ENCODE measurements at regions not wholly inside any gene's neighbourhood (a gene's known extent, or its start where the extent isn't known, plus 50 kb on each side); places are given as distances from the start of the nearest gene placed in this dataset.

- ATAC-seq = no peak
- Histone ChIP-seq H3F3A (ENCODE audit: low read length, unreplicated experiment) (no peaks in the 10 kb centered on the region), H3K9me3 (ENCODE audit: low read length) (no peaks in the 10 kb centered on the region), H3K4me1 (ENCODE audit: insufficient read depth, low read length) (no peaks in the 10 kb centered on the region), H3K36me3 (ENCODE audit: low read depth, low read length) (no peaks in the 10 kb centered on the region), H4K20me1 (ENCODE audit: low read length) (no peaks in the 10 kb centered on the region), H3K79me2 (ENCODE audit: low read length) (no peaks in the 10 kb centered on the region), H3K4me2 (ENCODE audit: low read length) (no peak overlapping the region), H3K9ac (ENCODE audit: low read length) (no peak overlapping the region), H3K4me3 (ENCODE audit: low read length) (no peak overlapping the region), H3K27ac (ENCODE audit: low read length) (no peak overlapping the region), H3K9me2 (replicated peaks; ENCODE audit: low read length) (no peaks in the 10 kb centered on the region), H2AFZ (ENCODE audit: low read length) (no peak overlapping the region), H3K27me3 (ENCODE audit: low read length) (peaks cover 2% of the 10 kb centered on the region; the same call in 1 of the 2 replicates)
- ChIA-PET POLR2A (ENCODE audit: unreplicated experiment) (interaction anchor here (0.6 kb wide), 1 partner anchor 10 kb away, joined by 3 read pairs; no protein-coding TSS in a partner anchor), CTCF (no interaction called here)
- no TSS peak for BruUV-seq (replicated peaks)
- intact Hi-C loops (cut with micrococcal nuclease) = no loop called here
- DNase-seq = no peak
- TF ChIP-seq EZH2 (IDR thresholded peaks at IDR 0.05; ENCODE audit: low read length, unreplicated experiment) (no peak), EZH2phosphoT487 (IDR thresholded peaks at IDR 0.05; ENCODE audit: borderline replicate concordance, low read length) (no peak), CTCF (conservative IDR thresholded peaks at IDR 0.05; ENCODE audit: low read depth, low read length) (no peak)
Measured at GRCh38 chr4:52164116-52164515, 113.0 kb downstream of the SPATA18 start.

GRCh38 chr4:52172166-52172565, 121.1 kb downstream of the SPATA18 start:
- H3K27ac ChIP-seq (ENCODE audit: low read length) = no peak overlapping the region
- H3K9me3 ChIP-seq (ENCODE audit: low read length) = no peaks in the 10 kb centered on the region
- DNase-seq = peak; percentile 46
- POLR2A ChIA-PET (ENCODE audit: unreplicated experiment) = no interaction called here
- BruUV-seq (replicated peaks) = no TSS peak
- no peak overlapping the region for H2AFZ ChIP-seq (ENCODE audit: low read length)
- TF ChIP-seq EZH2 (IDR thresholded peaks at IDR 0.05; ENCODE audit: low read length, unreplicated experiment) = no peak
- TF ChIP-seq CTCF (conservative IDR thresholded peaks at IDR 0.05; ENCODE audit: low read depth, low read length) = peak; percentile 61; the same call in 1 of the 2 replicates
- H3K9me2 ChIP-seq (replicated peaks; ENCODE audit: low read length) = no peaks in the 10 kb centered on the region
- CTCF ChIA-PET = no interaction called here
- no peak overlapping the region for H3K4me3 ChIP-seq (ENCODE audit: low read length)
- H3F3A ChIP-seq (ENCODE audit: low read length, unreplicated experiment) = no peaks in the 10 kb centered on the region
- ATAC-seq = no peak
- H3K79me2 ChIP-seq (ENCODE audit: low read length) = no peaks in the 10 kb centered on the region
- no peaks in the 10 kb centered on the region for H3K27me3 ChIP-seq (ENCODE audit: low read length)
- no peak overlapping the region for H3K4me2 ChIP-seq (ENCODE audit: low read length)
- intact Hi-C loops (cut with micrococcal nuclease) = loop anchor here (5.0 to 10.0 kb wide), 2 partner anchors 70 to 137 kb away; partner anchors contain the start of gene SGCB
- no peak overlapping the region for H3K9ac ChIP-seq (ENCODE audit: low read length)
- H4K20me1 ChIP-seq (ENCODE audit: low read length) = no peaks in the 10 kb centered on the region
- H3K36me3 ChIP-seq (ENCODE audit: low read depth, low read length) = no peaks in the 10 kb centered on the region
- no peaks in the 10 kb centered on the region for H3K4me1 ChIP-seq (ENCODE audit: insufficient read depth, low read length)

- Histone ChIP-seq H3K4me1 (ENCODE audit: insufficient read depth, low read length) (no peaks in the 10 kb centered on the region), H2AFZ (ENCODE audit: low read length) (no peak overlapping the region), H3K9ac (ENCODE audit: low read length) (no peak overlapping the region), H3K4me2 (ENCODE audit: low read length) (no peak overlapping the region), H3K9me2 (replicated peaks; ENCODE audit: low read length) (no peaks in the 10 kb centered on the region), H4K20me1 (ENCODE audit: low read length) (no peaks in the 10 kb centered on the region), H3F3A (ENCODE audit: low read length, unreplicated experiment) (no peaks in the 10 kb centered on the region), H3K4me3 (ENCODE audit: low read length) (no peak overlapping the region), H3K27me3 (ENCODE audit: low read length) (no peaks in the 10 kb centered on the region), H3K9me3 (ENCODE audit: low read length) (no peaks in the 10 kb centered on the region), H3K27ac (ENCODE audit: low read length) (no peak overlapping the region), H3K36me3 (ENCODE audit: low read depth, low read length) (no peaks in the 10 kb centered on the region), H3K79me2 (ENCODE audit: low read length) (no peaks in the 10 kb centered on the region)
- intact Hi-C loops (cut with micrococcal nuclease) = loop anchor here (5.0 to 10.0 kb wide), 2 partner anchors 71 to 139 kb away; partner anchors contain the start of gene SGCB
- no TSS peak for BruUV-seq (replicated peaks)
- ChIA-PET CTCF (no interaction called here), POLR2A (ENCODE audit: unreplicated experiment) (interaction anchor here (0.6 kb wide), 1 partner anchor 10 kb away, joined by 3 read pairs; no protein-coding TSS in a partner anchor)
- TF ChIP-seq EZH2phosphoT487 (IDR thresholded peaks at IDR 0.05; ENCODE audit: borderline replicate concordance, low read length) (no peak), EZH2 (IDR thresholded peaks at IDR 0.05; ENCODE audit: low read length, unreplicated experiment) (no peak), CTCF (conservative IDR thresholded peaks at IDR 0.05; ENCODE audit: low read depth, low read length) (no peak)
- no peak for ATAC-seq
- no peak for DNase-seq
Measured at GRCh38 chr4:52173470-52174045, 122.5 kb downstream of the SPATA18 start.
